ENCODE measurements at regions not wholly inside any gene's neighbourhood (a gene's known extent, or its start where the extent isn't known, plus 50 kb on each side); places are given as distances from the start of the nearest gene placed in this dataset.

DNA sequence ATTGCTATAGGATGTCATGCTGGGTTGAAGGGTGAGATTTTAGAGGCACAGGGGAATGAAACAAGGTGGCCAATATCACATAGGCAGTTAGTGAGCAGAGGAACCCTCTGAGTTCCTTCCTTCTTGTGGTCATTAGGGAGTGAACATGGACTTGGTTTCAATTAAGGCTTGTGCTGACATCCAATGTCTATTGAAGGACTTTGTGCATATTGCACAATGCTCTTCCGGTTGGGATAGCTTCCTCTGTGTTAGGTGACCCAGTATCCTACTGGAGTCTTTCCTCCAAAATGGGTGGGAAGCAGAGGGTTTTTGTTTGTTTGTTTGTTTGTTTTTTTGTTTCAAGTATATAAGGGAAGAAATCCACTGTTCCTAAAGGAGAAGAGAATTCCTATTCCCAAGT, 98.5 kb downstream of the HDGFL1 start:
- DNase-seq (ENCODE audit: low read depth) = peak; percentile 10
- no peak overlapping the region for H3K4me3 ChIP-seq (replicated peaks; ENCODE audit: low read depth, low read length)
- TF ChIP-seq CTCF (IDR thresholded peaks at IDR 0.05; ENCODE audit: low read length, missing control alignments) = no peak

DNA sequence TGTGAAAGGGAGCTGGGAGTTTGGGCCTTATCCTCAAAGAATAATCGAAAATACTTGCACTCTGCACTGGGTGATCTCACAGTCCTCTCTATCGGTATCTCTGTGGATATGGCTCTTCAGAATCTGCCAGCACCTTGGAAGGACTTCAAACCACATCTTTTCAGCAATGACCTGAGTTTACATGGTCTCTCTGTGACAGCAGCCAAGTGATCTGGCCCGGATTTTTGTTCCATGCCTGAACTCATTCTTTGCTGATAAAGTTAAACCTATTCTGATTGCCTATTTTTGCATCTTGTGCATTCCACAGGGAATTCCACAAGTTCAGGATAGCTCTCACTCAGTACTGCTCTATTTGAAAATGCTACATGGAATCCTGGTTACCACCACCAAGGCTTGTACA, 98.9 kb downstream of the HDGFL1 start:
- TF ChIP-seq CTCF (IDR thresholded peaks at IDR 0.05; ENCODE audit: low read length, missing control alignments) = no peak
- peak; percentile 3 for DNase-seq (ENCODE audit: low read depth)
- H3K4me3 ChIP-seq (replicated peaks; ENCODE audit: low read depth, low read length) = no peak overlapping the region

DNA sequence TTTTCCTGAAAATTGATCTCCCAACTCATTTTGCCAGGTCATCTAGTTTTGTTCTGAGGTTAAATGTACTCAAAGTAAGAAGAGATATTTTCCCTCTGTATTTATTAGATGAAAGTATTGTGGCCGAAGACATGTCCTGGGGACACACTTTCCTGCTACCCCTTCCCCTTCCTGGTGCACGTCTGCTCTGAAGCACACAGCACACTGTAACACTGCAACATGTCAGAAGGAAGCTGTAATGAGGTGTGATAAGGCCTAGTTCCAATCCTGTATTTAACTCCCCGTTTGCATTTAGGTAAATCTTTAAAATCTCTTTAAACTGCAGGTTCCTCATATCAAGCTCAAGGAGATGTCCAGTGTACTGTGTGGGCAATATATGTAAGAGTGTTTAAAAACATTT, 99.4 kb downstream of the HDGFL1 start:
- no peak for TF ChIP-seq CTCF (IDR thresholded peaks at IDR 0.05; ENCODE audit: low read length, missing control alignments)
- H3K4me3 ChIP-seq (replicated peaks; ENCODE audit: low read depth, low read length) = no peak overlapping the region
- no peak for DNase-seq (ENCODE audit: low read depth)

- no peak for TF ChIP-seq CTCF (IDR thresholded peaks at IDR 0.05; ENCODE audit: low read length, missing control alignments)
- no peak for DNase-seq (ENCODE audit: low read depth)
- no peak overlapping the region for H3K4me3 ChIP-seq (replicated peaks; ENCODE audit: low read depth, low read length)
These were observed 101.2 kb downstream of the HDGFL1 start for GRCh38 chr6:22670605-22671004.

GRCh38 chr6:22673474-22673873, 104.1 kb downstream of the HDGFL1 start:
- no peak for DNase-seq (ENCODE audit: low read depth)
- no peak for TF ChIP-seq CTCF (IDR thresholded peaks at IDR 0.05; ENCODE audit: low read length, missing control alignments)

DNA sequence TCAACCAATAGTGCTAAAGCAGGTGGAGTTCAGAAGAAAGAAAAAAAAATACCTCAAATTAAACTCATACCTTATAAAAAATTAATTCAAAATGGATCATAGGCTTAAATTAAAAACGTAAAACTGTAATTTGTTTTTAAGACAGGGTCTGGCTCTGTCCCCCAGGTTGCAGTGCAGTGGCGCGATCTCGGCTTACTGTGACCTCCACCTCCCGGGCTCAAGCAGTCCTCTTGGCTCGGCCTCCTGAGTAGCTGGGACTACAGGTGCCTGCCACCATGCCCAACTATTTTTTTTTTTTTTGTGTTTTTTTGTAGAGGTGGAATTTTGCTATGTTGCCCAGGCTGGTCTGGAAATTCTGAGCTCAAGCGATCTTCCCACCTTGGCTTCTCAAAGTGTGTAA, 111.6 kb downstream of the HDGFL1 start:
- H3K4me3 ChIP-seq (replicated peaks; ENCODE audit: low read depth, low read length) = no peak overlapping the region
- no peak for TF ChIP-seq CTCF (IDR thresholded peaks at IDR 0.05; ENCODE audit: low read length, missing control alignments)

More at GRCh38 chr6:22673474-22673873, 104.1 kb downstream of the HDGFL1 start:
- no peak overlapping the region for H3K4me3 ChIP-seq (replicated peaks; ENCODE audit: low read depth, low read length)

DNA sequence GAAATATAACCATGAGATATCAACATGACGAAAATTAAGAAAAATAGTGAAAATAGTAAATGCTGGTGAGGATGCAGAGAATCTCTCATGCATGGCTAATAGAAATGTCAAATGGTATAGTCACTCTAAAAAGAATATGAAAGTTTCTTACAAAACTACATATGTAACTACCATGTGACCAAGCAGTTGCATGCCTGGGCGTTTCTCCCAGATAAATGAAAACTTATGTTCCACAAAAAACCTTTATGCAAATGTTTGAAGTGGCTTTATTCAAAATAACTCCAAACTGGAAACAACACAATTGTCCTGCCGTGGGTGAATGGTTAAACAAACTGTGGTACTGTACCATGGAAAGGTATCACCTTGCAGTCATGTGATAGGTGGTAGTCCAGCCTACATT, 112.4 kb downstream of the HDGFL1 start:
- no peak overlapping the region for H3K4me3 ChIP-seq (replicated peaks; ENCODE audit: low read depth, low read length)
- DNase-seq (ENCODE audit: low read depth) = no peak
- TF ChIP-seq CTCF (IDR thresholded peaks at IDR 0.05; ENCODE audit: low read length, missing control alignments) = no peak

More for the DNA sequence above, 111.6 kb downstream of the HDGFL1 start:
- no peak for DNase-seq (ENCODE audit: low read depth)

Measured in fibroblast of pulmonary artery (primary cell).